Stimulated activated naive CD4-positive, alpha-beta T cell treated with Interleukin-2 at 50 U/mL for 16 hours (primary cell): ENCODE measurements at regions not wholly inside any gene's neighbourhood (a gene's known extent, or its start where the extent isn't known, plus 50 kb on each side); places are given as distances from the start of the nearest gene placed in this dataset.
"Not testable (repeated sequence)": the region's sequence is repeated elsewhere in the genome, so short reads cannot be mapped to it uniquely, and the experiment has no call there.

Source experiments
- DNase-seq: peaks from one replicate; lab custom pipeline; 2025; lab: John Stamatoyannopoulos, UW

- DNase-seq, result no peak
These were observed 465.9 kb upstream of the RASGRP1 start for GRCh38 chr15:39030291-39031070.

- DNase-seq, result no peak
These were observed 467.0 kb upstream of the RASGRP1 start for GRCh38 chr15:39031596-39031995.

DNA sequence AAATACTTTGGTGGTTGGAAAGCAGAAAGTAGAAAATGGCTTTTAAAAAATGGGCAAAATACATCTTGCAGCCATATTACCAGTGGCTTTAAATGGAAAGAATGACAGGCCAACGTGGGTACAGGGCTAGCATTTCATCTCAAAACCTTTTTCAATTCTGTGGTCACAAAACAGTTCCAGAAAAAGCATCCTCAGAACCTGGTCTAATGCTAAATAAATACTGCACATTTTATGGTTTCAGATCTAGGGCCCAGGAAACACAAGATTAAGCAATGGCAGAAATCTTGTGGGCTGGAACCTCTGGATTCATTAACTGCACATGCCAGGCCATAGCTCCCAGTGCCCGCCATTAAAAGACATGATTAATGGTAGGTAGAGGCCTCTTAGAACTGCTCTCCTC lies 470.2 kb upstream of the RASGRP1 start:
- no peak for DNase-seq

- not testable (repeated sequence) for DNase-seq
These were observed 473.0 kb upstream of the RASGRP1 start for GRCh38 chr15:39037611-39038010.

DNA sequence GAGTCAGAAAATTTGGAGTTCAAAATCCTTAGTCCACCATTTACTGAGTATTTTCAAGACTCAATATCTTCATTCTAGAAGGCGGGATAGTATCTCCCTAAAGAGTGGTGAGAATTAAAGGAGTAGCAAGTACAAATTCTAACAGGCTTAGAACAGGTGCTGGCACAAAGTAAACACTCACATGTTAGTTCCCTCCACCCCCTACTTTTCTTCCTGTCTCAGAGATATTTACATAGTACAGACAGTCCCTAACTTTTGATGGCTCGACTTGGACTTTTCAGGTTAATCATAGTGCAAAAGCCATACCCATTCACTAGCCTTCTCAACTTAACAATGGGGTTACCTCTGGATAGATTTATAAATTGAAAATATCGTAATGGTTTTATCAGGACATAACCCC lies 476.2 kb upstream of the RASGRP1 start:
- no peak for DNase-seq

DNA sequence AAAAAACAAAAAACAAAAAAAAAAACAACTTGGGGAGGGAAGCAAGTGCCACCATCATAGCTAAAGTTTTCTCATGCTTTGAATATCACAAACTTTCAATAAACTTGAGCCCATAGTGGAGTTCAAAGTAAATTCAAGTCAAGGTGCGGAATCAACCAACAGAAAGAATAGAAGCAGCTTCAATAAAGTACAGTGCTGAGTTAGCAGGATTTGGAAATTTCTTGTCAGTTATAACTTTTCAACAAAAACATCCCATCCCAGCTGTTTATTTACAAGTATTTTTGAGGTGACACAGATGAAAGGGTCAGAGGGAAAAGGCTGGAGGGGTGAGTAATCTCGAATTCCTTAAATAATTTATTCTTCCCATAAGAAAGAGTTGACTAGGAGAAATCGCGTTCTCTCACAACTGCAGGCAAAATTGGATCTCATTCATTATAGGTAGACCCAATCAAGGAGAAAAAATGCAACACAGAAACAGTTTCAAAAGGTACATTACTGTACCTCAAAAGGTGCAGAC lies 477.4 kb upstream of the RASGRP1 start:
- no peak for DNase-seq

- no peak for DNase-seq
These were observed 487.2 kb upstream of the RASGRP1 start for GRCh38 chr15:39051626-39052322.

GRCh38 chr15:39052323-39052705 lies 487.7 kb upstream of the RASGRP1 start:
- DNase-seq, result no peak

- DNase-seq, result no peak
These were observed 488.9 kb upstream of the RASGRP1 start for GRCh38 chr15:39053480-39053879.

GRCh38 chr15:39054128-39054732 lies 489.6 kb upstream of the RASGRP1 start:
- DNase-seq, result no peak

DNA sequence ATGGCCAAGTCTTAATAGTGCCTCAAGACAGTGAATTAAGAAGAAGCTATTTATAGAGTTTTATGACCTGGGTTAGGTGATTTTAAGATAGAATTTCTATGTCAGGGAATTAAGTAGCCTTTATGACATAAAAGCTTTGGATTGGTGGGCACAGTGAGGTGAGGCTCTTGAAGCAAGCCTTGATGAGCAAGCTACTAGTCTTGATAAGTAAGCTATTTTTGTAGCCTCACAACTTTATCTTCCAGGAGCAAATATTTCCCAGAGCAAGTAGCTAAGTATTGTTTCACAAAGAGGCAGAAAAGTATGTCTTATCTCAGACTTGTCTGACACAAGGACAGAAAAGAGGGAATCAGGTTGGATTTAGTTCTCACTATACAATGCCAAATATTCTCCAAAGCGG lies 491.7 kb upstream of the RASGRP1 start:
- no peak for DNase-seq

- DNase-seq, result no peak
These were observed 493.9 kb upstream of the RASGRP1 start for GRCh38 chr15:39058351-39059131.

GRCh38 chr15:39059917-39060316 lies 495.3 kb upstream of the RASGRP1 start:
- no peak for DNase-seq

DNA sequence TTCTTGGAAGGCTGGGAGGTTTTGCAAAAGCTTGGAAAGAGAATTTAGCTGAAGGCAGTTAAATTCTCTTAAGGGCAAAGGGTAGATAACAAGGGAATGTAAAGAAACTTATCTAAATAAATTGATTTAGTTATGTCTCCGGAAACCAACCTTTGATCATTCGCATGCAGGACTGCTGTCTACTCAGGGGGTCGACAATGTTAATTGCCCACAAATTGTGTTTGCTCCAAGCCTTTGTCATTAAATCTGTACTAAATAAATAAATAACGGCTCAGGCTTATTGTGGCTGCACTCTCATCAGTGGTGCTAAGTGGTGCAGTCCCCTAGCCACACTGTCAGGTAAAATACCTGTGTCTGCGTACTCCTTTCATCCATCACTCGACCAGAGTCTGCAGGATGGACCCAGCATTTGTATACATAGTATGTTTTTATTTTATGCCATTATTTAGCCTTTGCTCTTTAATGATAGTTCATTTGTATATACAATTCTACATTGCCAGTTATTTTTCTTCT lies 497.4 kb upstream of the RASGRP1 start:
- DNase-seq, result no peak

DNA sequence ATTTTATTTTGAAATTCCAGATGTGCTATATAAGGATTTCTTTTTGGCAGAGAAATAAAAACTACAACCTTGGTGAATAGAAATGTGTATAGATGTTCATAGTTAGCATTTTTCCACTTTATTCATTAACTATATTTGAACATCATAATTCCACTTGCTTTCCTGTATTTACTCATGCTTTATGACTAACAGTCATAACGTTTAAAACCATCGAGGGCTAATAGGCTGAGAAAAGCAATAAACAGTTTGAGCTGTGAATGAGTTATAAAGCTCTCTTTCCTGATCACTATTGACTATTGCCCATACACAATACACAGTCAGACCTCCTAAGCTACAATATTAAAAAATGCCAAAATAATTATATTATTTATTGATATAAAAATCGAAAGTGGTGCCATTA lies 502.1 kb upstream of the RASGRP1 start:
- no peak for DNase-seq

DNA sequence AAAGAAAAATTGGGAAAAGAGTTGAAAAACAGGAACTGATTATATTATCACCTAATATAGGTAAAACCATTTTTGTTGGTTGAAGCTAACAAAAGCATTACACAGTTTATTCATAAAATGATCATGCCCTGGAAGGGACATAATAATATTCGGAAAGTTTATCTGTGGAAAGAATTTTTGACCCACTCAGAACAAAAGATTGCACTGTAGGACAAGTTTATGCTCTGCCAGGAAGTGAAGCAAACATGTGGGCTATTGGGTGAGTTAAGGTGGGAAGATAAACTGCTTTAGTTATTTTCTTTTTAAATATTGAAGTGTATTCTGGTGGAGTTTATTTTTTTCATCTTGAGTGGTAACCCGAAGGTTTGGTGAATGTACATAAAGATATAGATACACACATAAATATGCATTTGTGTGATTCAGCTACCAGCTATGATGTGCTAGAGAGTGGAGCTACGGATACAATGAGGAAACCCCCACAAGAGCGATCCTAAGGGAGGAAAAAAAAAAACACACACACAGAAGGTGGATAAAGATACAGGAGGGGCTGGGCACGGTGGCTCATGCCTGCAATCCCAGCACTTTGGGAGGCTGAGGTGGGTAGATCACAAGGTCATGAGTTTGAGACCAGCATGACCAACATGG lies 506.4 kb upstream of the THBS1 start:
- no peak for DNase-seq

DNA sequence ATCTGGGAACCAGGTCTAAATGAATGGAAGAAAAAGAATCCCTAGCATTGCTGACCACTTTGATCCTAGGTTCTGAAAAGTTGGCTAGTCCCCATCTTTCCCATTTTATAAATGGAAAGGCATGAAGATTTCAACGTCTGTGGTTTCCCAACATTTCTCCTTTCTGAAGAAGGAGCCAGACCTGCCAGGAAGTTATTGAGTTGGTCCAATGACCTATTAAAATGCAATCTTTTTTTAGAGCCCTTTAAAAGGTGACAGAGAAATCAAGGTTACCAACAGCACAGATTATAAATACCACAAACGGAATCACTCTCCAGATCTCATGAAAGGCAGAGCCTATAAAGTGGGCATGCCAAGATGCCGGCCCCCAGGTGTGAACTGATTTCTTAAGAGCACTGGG lies 505.6 kb upstream of the THBS1 start:
- no peak for DNase-seq

DNA sequence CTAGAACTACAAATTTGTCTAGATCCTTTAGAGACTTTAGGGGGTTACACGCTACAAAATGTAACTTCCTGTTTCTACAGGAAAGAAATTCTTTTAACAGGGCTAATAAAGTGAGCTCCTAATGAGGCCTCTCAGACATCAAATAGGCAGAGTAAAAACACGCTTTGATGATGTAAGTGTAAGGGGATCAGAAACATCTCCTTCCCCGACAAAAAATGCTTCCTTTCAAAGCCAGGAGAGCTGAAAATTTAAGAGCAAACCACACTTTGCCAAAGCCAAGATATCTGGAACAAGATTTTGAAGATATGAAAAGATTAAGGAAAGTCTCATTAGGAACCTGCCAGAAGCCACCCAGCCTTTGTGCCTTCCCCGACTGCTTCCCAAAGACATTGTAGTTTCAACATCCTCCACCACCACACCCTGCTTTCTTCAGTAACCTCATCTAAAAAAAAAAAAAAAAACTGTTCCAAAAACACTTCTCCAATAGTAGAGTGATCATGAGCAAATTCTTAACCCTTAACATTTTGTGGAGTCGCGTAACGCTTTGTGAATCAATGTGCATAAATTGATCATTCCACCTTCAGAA lies 505.0 kb upstream of the THBS1 start:
- DNase-seq, result no peak

- no peak for DNase-seq
These were observed 502.9 kb upstream of the THBS1 start for GRCh38 chr15:39078026-39078425.

DNA sequence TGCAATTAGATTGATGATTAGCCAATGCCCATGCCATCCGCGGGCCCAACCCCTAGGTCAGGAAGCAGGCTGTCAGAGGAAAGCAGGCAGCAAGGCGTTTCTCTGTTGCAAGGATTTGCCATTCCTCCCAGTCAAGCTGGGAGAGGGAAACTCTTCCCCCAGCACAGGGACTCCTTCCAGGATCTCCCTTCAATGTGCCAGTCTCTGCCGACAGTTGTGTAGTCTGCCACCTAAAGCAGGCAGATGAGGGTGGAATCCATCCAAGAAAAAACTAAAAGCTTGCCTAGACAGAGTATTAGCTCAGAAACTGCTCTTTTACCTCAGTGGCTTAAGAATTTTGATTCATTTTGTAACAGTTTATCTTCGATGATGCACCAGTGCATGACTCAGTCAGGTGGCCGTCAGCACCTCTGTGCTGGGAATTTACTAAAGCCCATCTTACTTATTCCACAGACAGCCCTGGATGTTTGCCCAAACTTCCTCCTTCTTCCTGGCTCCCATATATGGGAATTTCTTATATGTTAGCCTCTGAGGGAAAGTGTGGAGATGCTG lies 501.5 kb upstream of the THBS1 start:
- no peak for DNase-seq

DNA sequence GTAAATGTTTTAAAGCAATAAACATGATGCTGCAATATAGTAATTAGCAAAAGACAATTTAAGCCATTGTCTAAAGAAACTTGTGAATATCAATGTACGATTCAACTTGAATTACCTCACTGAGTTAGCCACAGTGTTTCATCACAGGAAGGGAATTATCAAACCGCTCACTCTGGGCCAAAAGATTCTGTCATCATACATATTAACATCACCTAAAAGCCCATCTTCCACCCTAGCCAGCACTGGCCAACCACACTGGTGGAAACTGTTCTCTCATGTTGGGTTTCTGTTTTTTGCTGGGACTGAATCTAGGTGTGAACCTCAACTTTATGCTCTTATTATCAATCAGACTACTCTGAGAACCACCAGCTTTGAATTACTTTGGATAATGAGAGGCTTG lies 497.7 kb upstream of the THBS1 start:
- DNase-seq, result no peak
